HUDEP-2 (cell line): ENCODE measurements at regions not wholly inside any gene's neighbourhood (a gene's known extent, or its start where the extent isn't known, plus 50 kb on each side); places are given as distances from the start of the nearest gene placed in this dataset.
"Not testable (repeated sequence)": the region's sequence is repeated elsewhere in the genome, so short reads cannot be mapped to it uniquely, and the experiment has no call there.

Experiments used
- DNase-seq, 76 experiments: peaks; one replicate each; lab custom pipeline; 2025; ENCODE audit not compliant: unreplicated experiment in 76 of 76; lab: John Stamatoyannopoulos, UW

GRCh38 chr13:111573801-111574200 lies 253.4 kb downstream of the TEX29 start:
- DNase-seq = no peak

DNA sequence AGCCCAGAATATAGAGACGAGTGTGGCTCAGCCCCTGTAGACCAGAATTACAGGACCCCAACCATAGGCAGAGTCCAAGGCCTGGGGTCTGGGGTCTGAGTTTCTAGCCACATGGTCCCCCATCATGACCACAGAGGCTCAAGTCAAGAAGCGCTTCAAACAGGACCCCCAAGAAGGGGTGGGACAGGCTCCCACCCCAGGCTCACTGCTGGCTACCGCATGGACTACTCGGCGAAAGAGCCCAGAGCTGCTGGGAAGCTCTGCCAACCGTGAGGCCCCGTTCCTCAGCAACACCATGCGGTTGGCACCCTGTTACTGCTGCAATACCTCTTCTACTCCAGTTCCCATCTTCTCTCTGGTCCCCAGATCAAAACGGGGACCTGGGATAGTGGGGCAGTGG lies 254.8 kb downstream of the TEX29 start:
- DNase-seq = no peak

DNA sequence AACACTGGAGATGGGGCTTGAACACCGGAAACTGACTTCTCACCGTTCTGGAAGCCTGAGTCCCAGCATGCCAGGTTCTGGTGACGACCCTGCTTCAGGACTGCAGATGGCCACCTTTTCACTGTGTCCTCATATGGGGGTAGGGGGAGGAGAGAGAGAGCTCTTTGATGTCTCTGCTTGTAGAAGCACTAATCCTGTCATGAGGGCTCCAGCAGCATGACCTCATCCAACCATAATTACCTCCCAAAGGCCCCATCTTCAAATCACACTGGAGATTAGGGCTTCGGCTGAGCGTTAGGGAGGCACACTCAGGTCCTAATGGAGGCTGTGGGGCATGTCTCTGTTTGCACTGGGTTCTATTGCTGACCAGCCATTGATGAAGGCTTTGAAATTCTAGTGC lies 255.3 kb downstream of the TEX29 start:
- DNase-seq = no peak

GRCh38 chr13:111577208-111577828 lies 256.9 kb downstream of the TEX29 start:
- no peak for DNase-seq

- DNase-seq = no peak
Observed at GRCh38 chr13:111577956-111578605, 257.6 kb downstream of the TEX29 start.

- DNase-seq = no peak
Observed at GRCh38 chr13:111584101-111584672, 263.7 kb downstream of the TEX29 start.

DNA sequence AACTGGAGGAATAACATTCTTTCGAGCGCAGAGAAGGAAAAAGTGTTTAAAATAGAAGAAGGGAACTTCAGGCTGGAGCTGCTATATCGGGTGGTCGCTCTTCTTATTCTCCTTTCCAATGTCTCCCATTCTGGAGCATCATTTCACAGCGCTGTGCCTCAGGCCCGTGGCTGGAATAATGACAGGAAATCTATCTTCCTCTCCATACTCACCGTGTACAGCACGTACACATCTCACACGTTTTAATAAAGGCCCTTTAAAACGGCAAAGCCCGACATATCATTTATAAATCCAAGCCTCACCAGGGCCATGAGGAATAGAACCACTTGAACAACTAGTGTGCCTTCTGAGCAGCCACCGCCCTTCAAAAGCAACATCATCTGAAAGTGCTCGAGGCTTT lies 264.4 kb downstream of the TEX29 start:
- no peak for DNase-seq

- no peak for DNase-seq
Observed at GRCh38 chr13:111586291-111586690, 265.8 kb downstream of the TEX29 start.

DNA sequence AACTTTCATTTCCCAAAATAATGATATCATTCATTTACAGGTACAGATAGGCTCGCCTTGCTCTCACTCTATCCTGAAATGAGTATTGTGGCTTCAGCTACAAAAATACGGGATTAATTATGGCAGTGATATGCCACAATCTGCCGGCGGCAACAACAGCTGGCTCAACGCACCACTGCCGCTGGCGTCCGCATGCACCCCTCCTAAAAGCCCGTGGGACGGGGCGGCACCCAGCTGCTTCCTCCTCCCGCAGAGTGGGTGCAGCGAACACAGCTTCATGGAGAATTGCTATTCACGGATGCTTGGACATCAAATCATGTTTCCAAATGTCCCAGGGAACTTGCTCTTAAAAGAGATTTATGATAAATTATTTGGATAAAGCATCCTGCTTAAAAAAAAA lies 266.8 kb downstream of the TEX29 start:
- no peak for DNase-seq

- DNase-seq = no peak
Observed at GRCh38 chr13:111589321-111589720, 268.9 kb downstream of the TEX29 start.

DNA sequence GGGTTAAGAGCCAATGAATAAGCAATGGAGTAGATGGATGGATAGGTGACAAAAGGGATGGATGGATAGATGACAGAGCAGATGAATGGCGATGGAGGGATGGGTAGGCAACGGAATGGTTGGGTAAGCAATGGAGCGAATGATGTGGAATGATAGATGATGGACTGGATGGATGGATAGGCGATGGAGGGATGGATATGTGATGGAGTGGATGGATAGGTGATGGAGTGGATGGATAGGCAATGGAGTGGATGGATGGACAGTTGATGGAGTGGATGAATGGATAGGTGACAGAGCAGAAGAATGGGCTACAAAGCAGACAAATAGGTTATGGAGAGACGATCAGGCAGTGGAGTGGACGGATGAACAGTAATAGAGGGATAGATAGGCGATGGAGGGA lies 269.6 kb downstream of the TEX29 start:
- DNase-seq = no peak

GRCh38 chr13:111590796-111591195 lies 270.4 kb downstream of the TEX29 start:
- no peak for DNase-seq

GRCh38 chr13:111593490-111593889 lies 273.0 kb downstream of the TEX29 start:
- DNase-seq = not testable (repeated sequence)

GRCh38 chr13:111594606-111595005 lies 274.2 kb downstream of the TEX29 start:
- DNase-seq = no peak

DNA sequence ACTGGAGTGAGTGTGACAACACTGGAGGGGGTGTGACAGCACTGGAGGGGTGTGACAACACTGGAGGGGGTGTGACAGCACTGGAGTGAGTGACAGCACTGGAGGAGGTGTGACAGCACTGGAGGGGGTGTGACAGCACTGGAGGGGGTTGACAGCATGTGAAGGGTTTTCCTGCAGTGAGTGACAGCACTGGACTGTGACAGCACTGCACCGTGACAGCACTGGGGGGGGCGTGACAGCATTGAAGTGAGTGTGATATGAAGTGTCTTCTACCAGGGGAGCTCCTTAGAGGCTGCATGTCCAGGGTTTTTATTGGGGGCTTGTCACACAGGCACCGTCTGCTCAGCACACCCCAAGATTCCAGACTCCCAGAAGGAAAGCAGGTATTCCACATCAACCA lies 274.8 kb downstream of the TEX29 start:
- DNase-seq = no peak

GRCh38 chr13:111595791-111596190 lies 275.3 kb downstream of the TEX29 start:
- no peak for DNase-seq

- DNase-seq = no peak
Observed at GRCh38 chr13:111597191-111597611, 276.8 kb downstream of the TEX29 start.

- DNase-seq = no peak
Observed at GRCh38 chr13:111597618-111598017, 277.2 kb downstream of the TEX29 start.

DNA sequence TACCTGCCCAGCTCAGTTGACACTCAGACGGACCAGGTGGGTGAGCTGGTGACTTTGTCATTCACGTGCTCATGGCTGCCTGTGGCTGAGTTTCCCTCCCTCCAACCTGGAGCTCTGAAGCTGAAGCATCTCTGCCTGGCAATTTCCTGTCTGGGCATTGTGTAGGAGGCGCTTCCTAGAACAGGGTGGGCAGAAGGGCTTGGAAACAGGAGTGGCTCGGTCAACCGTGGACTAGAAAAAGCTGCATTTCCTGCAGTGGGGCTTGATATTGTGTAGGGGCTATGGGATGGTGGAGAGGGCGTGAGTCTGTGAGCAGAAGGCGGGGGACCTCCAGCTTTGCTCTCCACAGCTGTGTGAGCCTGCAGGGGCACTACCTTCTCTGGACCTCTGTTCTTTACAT lies 278.3 kb downstream of the TEX29 start:
- no peak for DNase-seq

DNA sequence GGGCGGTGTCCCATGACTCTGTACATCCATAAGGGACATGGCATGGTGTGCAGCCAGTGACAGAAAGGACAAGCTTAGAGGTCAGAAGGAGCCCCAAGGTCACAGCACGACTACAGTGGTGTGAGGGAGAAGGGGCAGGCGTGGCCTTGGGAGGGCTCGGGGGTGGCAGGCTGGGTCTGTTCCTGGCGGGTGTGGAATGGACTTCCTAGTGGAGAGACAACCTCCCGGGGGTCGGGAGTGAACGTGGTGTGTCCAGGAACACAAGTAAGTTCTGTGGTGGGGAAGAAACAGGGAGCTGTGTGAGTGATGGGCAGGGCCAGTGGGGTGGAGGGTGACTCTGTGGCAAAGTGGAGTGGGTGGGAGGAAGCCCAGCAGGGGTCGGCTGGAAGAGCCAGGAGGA lies 279.3 kb downstream of the TEX29 start:
- no peak for DNase-seq

DNA sequence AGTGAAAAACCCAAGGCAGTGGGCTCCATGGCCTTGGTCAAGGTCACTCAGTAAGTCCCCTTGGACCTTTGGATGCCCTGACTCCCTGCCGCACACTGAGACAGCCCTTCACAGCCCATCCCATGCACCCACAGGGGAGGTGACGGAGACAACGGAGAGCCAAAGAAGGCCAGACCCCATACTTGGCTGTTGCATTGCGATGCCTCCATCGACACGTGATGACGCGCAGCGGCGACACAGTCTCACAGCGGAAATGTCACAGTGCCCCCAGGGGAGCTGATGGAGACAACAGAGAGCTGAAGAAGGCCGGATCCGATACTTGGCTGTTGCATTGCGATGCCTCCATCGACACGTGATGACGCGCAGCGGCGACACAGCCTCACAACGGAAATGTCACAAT lies 282.4 kb downstream of the TEX29 start:
- DNase-seq = no peak

GRCh38 chr13:111604097-111604496 lies 283.7 kb downstream of the TEX29 start:
- DNase-seq = no peak
